ENCODE measurements at regions not wholly inside any gene's neighbourhood (a gene's known extent, or its start where the extent isn't known, plus 50 kb on each side); places are given as distances from the start of the nearest gene placed in this dataset.
"Not testable (repeated sequence)": the region's sequence is repeated elsewhere in the genome, so short reads cannot be mapped to it uniquely, and the experiment has no call there.

- ATAC-seq = no peak
- H3K4me1 Mint-ChIP-seq (ENCODE audit: low read depth) = no peaks in the 10 kb centered on the region
- DNase-seq = no peak
- H3K27me3 Mint-ChIP-seq (ENCODE audit: low read depth) = peaks cover 6% of the 10 kb centered on the region
- H3K9me3 Mint-ChIP-seq = no peaks in the 10 kb centered on the region
- H3K36me3 Mint-ChIP-seq (ENCODE audit: insufficient read depth) = no peaks in the 10 kb centered on the region
- H3K4me3 Mint-ChIP-seq = no peak overlapping the region
These were observed 232.5 kb downstream of the RAB38 start for GRCh38 chr11:87942786-87943185.

- no peaks in the 10 kb centered on the region for H3K36me3 Mint-ChIP-seq (ENCODE audit: insufficient read depth)
- H3K4me3 Mint-ChIP-seq = no peak overlapping the region
- H3K9me3 Mint-ChIP-seq = peaks cover under 1% of the 10 kb centered on the region
- no peak for ATAC-seq
- DNase-seq = no peak
- no peaks in the 10 kb centered on the region for H3K4me1 Mint-ChIP-seq (ENCODE audit: low read depth)
- peaks cover 1% of the 10 kb centered on the region for H3K27me3 Mint-ChIP-seq (ENCODE audit: low read depth)
These were observed 241.1 kb downstream of the RAB38 start for GRCh38 chr11:87934182-87934581.

GRCh38 chr11:87926250-87926970 lies 248.8 kb downstream of the RAB38 start:
- no peaks in the 10 kb centered on the region for H3K27me3 Mint-ChIP-seq (ENCODE audit: low read depth)

GRCh38 chr11:87924125-87924524 lies 251.1 kb downstream of the RAB38 start:
- ATAC-seq (no peak), DNase-seq (no peak)
- Mint-ChIP-seq H3K27me3 (ENCODE audit: low read depth) (peaks cover 2% of the 10 kb centered on the region), H3K36me3 (ENCODE audit: insufficient read depth) (no peaks in the 10 kb centered on the region), H3K4me3 (no peak overlapping the region), H3K9me3 (peaks cover 2% of the 10 kb centered on the region), H3K4me1 (ENCODE audit: low read depth) (no peaks in the 10 kb centered on the region)

More at GRCh38 chr11:87926250-87926970, 248.8 kb downstream of the RAB38 start:
- Mint-ChIP-seq H3K36me3 (ENCODE audit: insufficient read depth) (no peaks in the 10 kb centered on the region), H3K4me1 (ENCODE audit: low read depth) (no peaks in the 10 kb centered on the region), H3K9me3 (peaks cover 3% of the 10 kb centered on the region), H3K4me3 (no peak overlapping the region)
- ATAC-seq (no peak), DNase-seq (no peak)

GRCh38 chr11:87917111-87917510 lies 258.1 kb downstream of the RAB38 start:
- H3K36me3 Mint-ChIP-seq (ENCODE audit: insufficient read depth) = no peaks in the 10 kb centered on the region
- no peak for DNase-seq
- no peaks in the 10 kb centered on the region for H3K9me3 Mint-ChIP-seq
- H3K27me3 Mint-ChIP-seq (ENCODE audit: low read depth) = peaks cover 2% of the 10 kb centered on the region
- no peaks in the 10 kb centered on the region for H3K4me1 Mint-ChIP-seq (ENCODE audit: low read depth)
- ATAC-seq = no peak
- no peak overlapping the region for H3K4me3 Mint-ChIP-seq

- Mint-ChIP-seq H3K4me3 (no peak overlapping the region), H3K27me3 (ENCODE audit: low read depth) (no peaks in the 10 kb centered on the region), H3K36me3 (ENCODE audit: insufficient read depth) (no peaks in the 10 kb centered on the region), H3K4me1 (ENCODE audit: low read depth) (no peaks in the 10 kb centered on the region), H3K9me3 (no peaks in the 10 kb centered on the region)
- DNase-seq (no peak), ATAC-seq (no peak)
These were observed 266.1 kb downstream of the RAB38 start for GRCh38 chr11:87909178-87909577.

GRCh38 chr11:87908086-87908485 lies 267.2 kb downstream of the RAB38 start:
- DNase-seq (no peak), ATAC-seq (no peak)
- H3K9me3 Mint-ChIP-seq = no peaks in the 10 kb centered on the region
- H3K4me1 Mint-ChIP-seq (ENCODE audit: low read depth) = no peaks in the 10 kb centered on the region
- H3K27me3 Mint-ChIP-seq (ENCODE audit: low read depth) = no peaks in the 10 kb centered on the region
- H3K4me3 Mint-ChIP-seq = no peak overlapping the region
- no peaks in the 10 kb centered on the region for H3K36me3 Mint-ChIP-seq (ENCODE audit: insufficient read depth)

- no peaks in the 10 kb centered on the region for H3K36me3 Mint-ChIP-seq (ENCODE audit: insufficient read depth)
These were observed 271.9 kb downstream of the RAB38 start for GRCh38 chr11:87903345-87903744.

GRCh38 chr11:87901341-87901740 lies 273.9 kb downstream of the RAB38 start:
- Mint-ChIP-seq H3K27me3 (ENCODE audit: low read depth) (no peaks in the 10 kb centered on the region), H3K9me3 (no peaks in the 10 kb centered on the region), H3K36me3 (ENCODE audit: insufficient read depth) (no peaks in the 10 kb centered on the region), H3K4me1 (ENCODE audit: low read depth) (no peaks in the 10 kb centered on the region), H3K4me3 (no peak overlapping the region)
- DNase-seq (no peak), ATAC-seq (no peak)

More at GRCh38 chr11:87903345-87903744, 271.9 kb downstream of the RAB38 start:
- no peaks in the 10 kb centered on the region for H3K27me3 Mint-ChIP-seq (ENCODE audit: low read depth)
- DNase-seq (no peak), ATAC-seq (no peak)
- H3K4me3 Mint-ChIP-seq = no peak overlapping the region
- no peaks in the 10 kb centered on the region for H3K4me1 Mint-ChIP-seq (ENCODE audit: low read depth)
- no peaks in the 10 kb centered on the region for H3K9me3 Mint-ChIP-seq

GRCh38 chr11:87897921-87898320 lies 277.3 kb downstream of the RAB38 start:
- no peak for ATAC-seq

GRCh38 chr11:87897071-87897470 lies 278.2 kb downstream of the RAB38 start:
- no peak for ATAC-seq
- no peak for DNase-seq
- Mint-ChIP-seq H3K4me1 (ENCODE audit: low read depth) (no peaks in the 10 kb centered on the region), H3K4me3 (no peak overlapping the region), H3K9me3 (no peaks in the 10 kb centered on the region), H3K27me3 (ENCODE audit: low read depth) (no peaks in the 10 kb centered on the region), H3K36me3 (ENCODE audit: insufficient read depth) (no peaks in the 10 kb centered on the region)

More at GRCh38 chr11:87897921-87898320, 277.3 kb downstream of the RAB38 start:
- DNase-seq = no peak
- no peaks in the 10 kb centered on the region for H3K36me3 Mint-ChIP-seq (ENCODE audit: insufficient read depth)
- H3K4me3 Mint-ChIP-seq = no peak overlapping the region
- no peaks in the 10 kb centered on the region for H3K9me3 Mint-ChIP-seq
- no peaks in the 10 kb centered on the region for H3K27me3 Mint-ChIP-seq (ENCODE audit: low read depth)
- H3K4me1 Mint-ChIP-seq (ENCODE audit: low read depth) = no peaks in the 10 kb centered on the region

GRCh38 chr11:87894961-87895360 lies 280.3 kb downstream of the RAB38 start:
- no peak for ATAC-seq
- DNase-seq = no peak
- no peaks in the 10 kb centered on the region for H3K36me3 Mint-ChIP-seq (ENCODE audit: insufficient read depth)
- no peaks in the 10 kb centered on the region for H3K27me3 Mint-ChIP-seq (ENCODE audit: low read depth)
- no peak overlapping the region for H3K4me3 Mint-ChIP-seq
- H3K4me1 Mint-ChIP-seq (ENCODE audit: low read depth) = no peaks in the 10 kb centered on the region
- no peaks in the 10 kb centered on the region for H3K9me3 Mint-ChIP-seq

- Mint-ChIP-seq H3K4me1 (ENCODE audit: low read depth) (no peaks in the 10 kb centered on the region), H3K36me3 (ENCODE audit: insufficient read depth) (no peaks in the 10 kb centered on the region), H3K4me3 (no peak overlapping the region), H3K27me3 (ENCODE audit: low read depth) (no peaks in the 10 kb centered on the region), H3K9me3 (no peaks in the 10 kb centered on the region)
- ATAC-seq (no peak), DNase-seq (no peak)
These were observed 283.0 kb downstream of the RAB38 start for GRCh38 chr11:87892291-87892690.

- DNase-seq (no peak), ATAC-seq (no peak)
- no peaks in the 10 kb centered on the region for H3K27me3 Mint-ChIP-seq (ENCODE audit: low read depth)
- no peaks in the 10 kb centered on the region for H3K4me1 Mint-ChIP-seq (ENCODE audit: low read depth)
- no peak overlapping the region for H3K4me3 Mint-ChIP-seq
- no peaks in the 10 kb centered on the region for H3K9me3 Mint-ChIP-seq
- no peaks in the 10 kb centered on the region for H3K36me3 Mint-ChIP-seq (ENCODE audit: insufficient read depth)
These were observed 286.1 kb downstream of the RAB38 start for GRCh38 chr11:87889126-87889525.

GRCh38 chr11:87885084-87885483 lies 290.2 kb downstream of the RAB38 start:
- ATAC-seq; H3K9me3 Mint-ChIP-seq; DNase-seq; H3K27me3 Mint-ChIP-seq (ENCODE audit: low read depth); H3K4me3 Mint-ChIP-seq; H3K36me3 Mint-ChIP-seq (ENCODE audit: insufficient read depth); H3K4me1 Mint-ChIP-seq (ENCODE audit: low read depth): not testable (repeated sequence)

Data from activated T-cell treated with anti-CD3 and anti-CD28 coated beads, Interleukin-2, amount 50 U/mL, for 4 hours (primary cell).